GM23338 (cell line): ENCODE measurements at regions not wholly inside any gene's neighbourhood (a gene's known extent, or its start where the extent isn't known, plus 50 kb on each side); places are given as distances from the start of the nearest gene placed in this dataset.
"Not testable (repeated sequence)": the region's sequence is repeated elsewhere in the genome, so short reads cannot be mapped to it uniquely, and the experiment has no call there.

Source experiments
- CREB1 ChIP-seq: fragments of 250-450 bp; sonication (Bioruptor Pico); IDR thresholded peaks from 2 replicates; pipeline ENCODE4 v1.5.0; 2020; ENCODE audit warnings: low read depth, mild to moderate bottlenecking, moderate library complexity
- EZH2 ChIP-seq: fragments of 200-600 bp; sonication (generic); IDR thresholded peaks from one replicate; pipeline ENCODE4 v1.8.0; 2017; ENCODE audit warnings: antibody characterized with exemption, mild to moderate bottlenecking, low read depth; ENCODE audit not compliant: unreplicated experiment
- NANOG ChIP-seq: IDR thresholded peaks from 2 replicates; pipeline ENCODE4 v1.6.1; 2016; ENCODE audit warnings: antibody characterized with exemption, borderline replicate concordance
- TF ChIP-seq, protein P1 (sequence below), 2 experiments: fragments of 200-600 bp in 1 of 2; sonication (generic) in 1 of 2; conservative IDR thresholded peaks; 2 replicates each; pipeline versions ENCODE4 v1.5.1 to v1.6.1; 2016 to 2017; ENCODE audit warnings: antibody characterized with exemption in 2 of 2, low read depth in 2 of 2, mild to moderate bottlenecking in 2 of 2, moderate library complexity in 1 of 2
- TF ChIP-seq, protein P2 (sequence below): IDR thresholded peaks from one replicate; pipeline ENCODE4 v1.6.1; 2018; ENCODE audit warnings: antibody characterized with exemption; ENCODE audit not compliant: unreplicated experiment

GRCh38 chr7:35931134-35931533 lies 130.3 kb downstream of the SEPTIN7 start:
- TF ChIP-seq EZH2, CREB1, NANOG: not testable (repeated sequence)
- TF ChIP-seq, protein P1, sequence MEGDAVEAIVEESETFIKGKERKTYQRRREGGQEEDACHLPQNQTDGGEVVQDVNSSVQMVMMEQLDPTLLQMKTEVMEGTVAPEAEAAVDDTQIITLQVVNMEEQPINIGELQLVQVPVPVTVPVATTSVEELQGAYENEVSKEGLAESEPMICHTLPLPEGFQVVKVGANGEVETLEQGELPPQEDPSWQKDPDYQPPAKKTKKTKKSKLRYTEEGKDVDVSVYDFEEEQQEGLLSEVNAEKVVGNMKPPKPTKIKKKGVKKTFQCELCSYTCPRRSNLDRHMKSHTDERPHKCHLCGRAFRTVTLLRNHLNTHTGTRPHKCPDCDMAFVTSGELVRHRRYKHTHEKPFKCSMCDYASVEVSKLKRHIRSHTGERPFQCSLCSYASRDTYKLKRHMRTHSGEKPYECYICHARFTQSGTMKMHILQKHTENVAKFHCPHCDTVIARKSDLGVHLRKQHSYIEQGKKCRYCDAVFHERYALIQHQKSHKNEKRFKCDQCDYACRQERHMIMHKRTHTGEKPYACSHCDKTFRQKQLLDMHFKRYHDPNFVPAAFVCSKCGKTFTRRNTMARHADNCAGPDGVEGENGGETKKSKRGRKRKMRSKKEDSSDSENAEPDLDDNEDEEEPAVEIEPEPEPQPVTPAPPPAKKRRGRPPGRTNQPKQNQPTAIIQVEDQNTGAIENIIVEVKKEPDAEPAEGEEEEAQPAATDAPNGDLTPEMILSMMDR (conservative IDR thresholded peaks at IDR 0.05; ENCODE audit: low read depth in 2 of 2) = not testable (repeated sequence)
- TF ChIP-seq, protein P2, sequence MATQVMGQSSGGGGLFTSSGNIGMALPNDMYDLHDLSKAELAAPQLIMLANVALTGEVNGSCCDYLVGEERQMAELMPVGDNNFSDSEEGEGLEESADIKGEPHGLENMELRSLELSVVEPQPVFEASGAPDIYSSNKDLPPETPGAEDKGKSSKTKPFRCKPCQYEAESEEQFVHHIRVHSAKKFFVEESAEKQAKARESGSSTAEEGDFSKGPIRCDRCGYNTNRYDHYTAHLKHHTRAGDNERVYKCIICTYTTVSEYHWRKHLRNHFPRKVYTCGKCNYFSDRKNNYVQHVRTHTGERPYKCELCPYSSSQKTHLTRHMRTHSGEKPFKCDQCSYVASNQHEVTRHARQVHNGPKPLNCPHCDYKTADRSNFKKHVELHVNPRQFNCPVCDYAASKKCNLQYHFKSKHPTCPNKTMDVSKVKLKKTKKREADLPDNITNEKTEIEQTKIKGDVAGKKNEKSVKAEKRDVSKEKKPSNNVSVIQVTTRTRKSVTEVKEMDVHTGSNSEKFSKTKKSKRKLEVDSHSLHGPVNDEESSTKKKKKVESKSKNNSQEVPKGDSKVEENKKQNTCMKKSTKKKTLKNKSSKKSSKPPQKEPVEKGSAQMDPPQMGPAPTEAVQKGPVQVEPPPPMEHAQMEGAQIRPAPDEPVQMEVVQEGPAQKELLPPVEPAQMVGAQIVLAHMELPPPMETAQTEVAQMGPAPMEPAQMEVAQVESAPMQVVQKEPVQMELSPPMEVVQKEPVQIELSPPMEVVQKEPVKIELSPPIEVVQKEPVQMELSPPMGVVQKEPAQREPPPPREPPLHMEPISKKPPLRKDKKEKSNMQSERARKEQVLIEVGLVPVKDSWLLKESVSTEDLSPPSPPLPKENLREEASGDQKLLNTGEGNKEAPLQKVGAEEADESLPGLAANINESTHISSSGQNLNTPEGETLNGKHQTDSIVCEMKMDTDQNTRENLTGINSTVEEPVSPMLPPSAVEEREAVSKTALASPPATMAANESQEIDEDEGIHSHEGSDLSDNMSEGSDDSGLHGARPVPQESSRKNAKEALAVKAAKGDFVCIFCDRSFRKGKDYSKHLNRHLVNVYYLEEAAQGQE = not testable (repeated sequence)
